Mucosa of descending colon (tissue), 3 donors: ENCODE measurements at regions not wholly inside any gene's neighbourhood (a gene's known extent, or its start where the extent isn't known, plus 50 kb on each side); places are given as distances from the start of the nearest gene placed in this dataset.

ENCODE experiments used
- ATAC-seq: fragments of 200-7000 bp; cut with Tn5 transposase; one replicate; pipeline ENCODE4 v1.9.1; 2020; ENCODE audit warnings: mild to moderate bottlenecking, moderate library complexity
- DNase-seq, 3 donors: peaks; one replicate each; pipeline ENCODE4 v3.0.0-alpha.2; 2020
- H3K36me3 ChIP-seq: fragments of 200-600 bp; one replicate; pipeline ENCODE4 v1.8.0; 2021; ENCODE audit warnings: low read depth, mild to moderate bottlenecking
- H3K4me1 ChIP-seq: fragments of 200-600 bp; one replicate; pipeline ENCODE4 v1.8.0; 2021; ENCODE audit warnings: low read depth, mild to moderate bottlenecking
- H3K4me3 ChIP-seq: fragments of 200-600 bp; one replicate; pipeline ENCODE4 v1.8.0; 2021; ENCODE audit warnings: mild to moderate bottlenecking
- H3K9me3 ChIP-seq: fragments of 200-600 bp; one replicate; pipeline ENCODE4 v1.8.0; 2021; ENCODE audit warnings: mild to moderate bottlenecking
- intact Hi-C, 2 donors: fragments of 100-400 bp; cut with DNase I in 1 of 2; cut with micrococcal nuclease in 1 of 2; formaldehyde crosslinking; loops; one replicate each; pipeline versions ENCODE4 v1.11.0 to v1.11.1; 2022; cut with DNase I, micrococcal nuclease
- TF ChIP-seq, protein P1 (sequence below): fragments of 200-600 bp; IDR thresholded peaks from one replicate; pipeline ENCODE4 v1.8.0; 2022; ENCODE audit warnings: antibody characterized with exemption, mild to moderate bottlenecking
- donor health status: DM: no; HTN: no; CAD: no; lungs with moderate emphysema.
- donor health status: DM: no; HTN: no; CAD: no.
- donor health status: DM: no; HTN: yes; CAD: no.

DNA sequence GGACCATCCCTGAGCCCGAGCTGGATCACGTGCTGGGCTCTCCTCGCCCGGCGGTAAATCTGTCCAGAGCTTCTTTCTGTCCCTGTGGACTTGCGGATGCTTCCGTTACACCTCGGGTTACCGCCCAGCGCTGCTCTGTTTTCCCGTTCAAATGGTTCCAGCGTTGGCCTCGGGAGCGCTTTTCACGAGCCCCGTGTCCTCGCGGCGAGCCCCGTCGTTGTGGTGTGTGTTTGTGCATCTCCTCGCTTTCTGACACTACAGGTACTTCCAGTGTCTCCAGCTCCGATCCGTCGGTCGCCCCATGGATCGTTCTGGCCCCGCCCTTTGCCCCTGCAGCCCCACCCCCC, 77.4 kb downstream of the RTP5 start:
- TF ChIP-seq, protein P1, sequence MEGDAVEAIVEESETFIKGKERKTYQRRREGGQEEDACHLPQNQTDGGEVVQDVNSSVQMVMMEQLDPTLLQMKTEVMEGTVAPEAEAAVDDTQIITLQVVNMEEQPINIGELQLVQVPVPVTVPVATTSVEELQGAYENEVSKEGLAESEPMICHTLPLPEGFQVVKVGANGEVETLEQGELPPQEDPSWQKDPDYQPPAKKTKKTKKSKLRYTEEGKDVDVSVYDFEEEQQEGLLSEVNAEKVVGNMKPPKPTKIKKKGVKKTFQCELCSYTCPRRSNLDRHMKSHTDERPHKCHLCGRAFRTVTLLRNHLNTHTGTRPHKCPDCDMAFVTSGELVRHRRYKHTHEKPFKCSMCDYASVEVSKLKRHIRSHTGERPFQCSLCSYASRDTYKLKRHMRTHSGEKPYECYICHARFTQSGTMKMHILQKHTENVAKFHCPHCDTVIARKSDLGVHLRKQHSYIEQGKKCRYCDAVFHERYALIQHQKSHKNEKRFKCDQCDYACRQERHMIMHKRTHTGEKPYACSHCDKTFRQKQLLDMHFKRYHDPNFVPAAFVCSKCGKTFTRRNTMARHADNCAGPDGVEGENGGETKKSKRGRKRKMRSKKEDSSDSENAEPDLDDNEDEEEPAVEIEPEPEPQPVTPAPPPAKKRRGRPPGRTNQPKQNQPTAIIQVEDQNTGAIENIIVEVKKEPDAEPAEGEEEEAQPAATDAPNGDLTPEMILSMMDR: no peak
- Histone ChIP-seq H3K36me3 (no peaks in the 10 kb centered on the region), H3K4me1 (no peaks in the 10 kb centered on the region), H3K4me3 (no peak overlapping the region), H3K9me3 (no peaks in the 10 kb centered on the region)
- ATAC-seq: no peak
- no peak for DNase-seq
- intact Hi-C loops: no loop called here

DNA sequence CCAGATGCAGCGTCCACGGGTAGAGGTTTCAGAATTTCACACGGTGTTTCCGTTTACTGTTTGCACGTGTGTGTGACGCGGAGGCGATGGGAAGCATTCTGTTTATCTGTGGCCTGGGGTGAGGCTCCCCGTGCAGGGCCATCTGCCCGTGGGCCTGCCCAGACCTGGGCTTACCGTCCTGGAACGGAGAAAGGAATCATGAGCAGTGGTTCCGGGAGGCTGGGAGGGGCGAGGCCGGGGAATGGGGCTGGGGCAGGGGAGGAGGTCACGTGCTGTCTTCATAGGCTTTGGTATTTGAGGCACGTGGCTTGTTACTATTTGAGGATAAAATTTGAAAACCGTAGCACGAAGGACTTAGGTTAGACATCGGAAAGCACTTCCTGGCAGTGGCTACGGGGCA, 77.9 kb downstream of the RTP5 start:
- Histone ChIP-seq H3K4me3 (no peak overlapping the region), H3K4me1 (no peaks in the 10 kb centered on the region), H3K36me3 (no peaks in the 10 kb centered on the region), H3K9me3 (no peaks in the 10 kb centered on the region)
- DNase-seq: no peak
- intact Hi-C loops: no loop called here
- TF ChIP-seq, protein P1: no peak
- no peak for ATAC-seq

DNA sequence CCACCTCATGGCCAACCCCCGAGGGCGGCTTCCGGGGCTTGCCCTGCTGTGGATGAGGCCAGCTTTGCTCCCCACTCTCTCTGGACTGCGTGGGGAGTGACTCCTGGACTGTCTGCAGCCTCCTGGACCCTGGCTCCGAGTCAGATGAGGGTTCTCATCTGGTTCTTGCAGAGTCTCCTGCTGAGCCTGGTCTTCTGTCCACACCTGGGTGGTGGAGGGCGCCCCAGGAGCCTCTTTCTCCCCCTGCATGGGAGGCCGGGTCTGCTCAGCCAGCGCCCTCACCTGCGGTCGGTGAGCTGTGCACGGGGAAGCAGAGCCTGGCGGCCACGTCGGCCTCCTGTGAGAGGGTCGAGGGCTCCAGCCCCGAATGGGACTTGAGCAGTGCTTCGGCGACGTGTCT, 78.3 kb downstream of the RTP5 start:
- Histone ChIP-seq H3K36me3 (no peaks in the 10 kb centered on the region), H3K9me3 (no peaks in the 10 kb centered on the region), H3K4me3 (no peak overlapping the region), H3K4me1 (no peaks in the 10 kb centered on the region)
- TF ChIP-seq, protein P1: no peak
- intact Hi-C loops: no loop called here
- ATAC-seq (no peak), DNase-seq (no peak)

DNA sequence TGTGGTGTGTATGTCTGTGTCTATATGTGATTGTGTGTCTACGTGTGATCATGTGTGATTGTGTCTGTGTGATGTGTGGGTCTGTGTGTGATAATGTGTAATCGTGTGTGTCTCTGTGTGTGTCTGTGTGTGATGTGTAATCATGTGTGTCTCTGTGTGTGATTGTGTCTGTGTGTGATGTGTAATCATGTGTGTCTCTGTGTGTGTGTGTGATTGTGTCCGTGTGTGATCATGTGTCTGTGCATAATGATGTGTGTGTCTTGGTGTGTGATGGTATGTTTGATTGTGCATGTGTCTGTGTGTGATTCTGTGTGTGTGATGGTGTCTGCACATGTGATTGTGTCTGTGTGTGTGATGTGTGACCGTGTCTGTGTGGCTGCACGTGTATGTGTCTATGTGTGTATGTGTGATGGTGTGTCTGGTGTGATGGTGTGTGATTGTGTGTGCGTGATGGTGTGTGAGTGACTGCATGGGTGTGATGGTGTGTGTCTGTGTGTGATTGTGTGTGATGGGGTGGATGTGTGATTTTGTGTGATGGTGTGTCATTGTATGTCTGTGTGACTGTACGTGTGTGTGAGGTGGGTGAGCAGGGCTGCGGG, 78.9 kb downstream of the RTP5 start:
- ATAC-seq: no peak
- TF ChIP-seq, protein P1: no peak
- intact Hi-C loops: no loop called here
- no peak for DNase-seq
- Histone ChIP-seq H3K4me1 (no peaks in the 10 kb centered on the region), H3K36me3 (no peaks in the 10 kb centered on the region), H3K4me3 (no peak overlapping the region), H3K9me3 (no peaks in the 10 kb centered on the region)

DNA sequence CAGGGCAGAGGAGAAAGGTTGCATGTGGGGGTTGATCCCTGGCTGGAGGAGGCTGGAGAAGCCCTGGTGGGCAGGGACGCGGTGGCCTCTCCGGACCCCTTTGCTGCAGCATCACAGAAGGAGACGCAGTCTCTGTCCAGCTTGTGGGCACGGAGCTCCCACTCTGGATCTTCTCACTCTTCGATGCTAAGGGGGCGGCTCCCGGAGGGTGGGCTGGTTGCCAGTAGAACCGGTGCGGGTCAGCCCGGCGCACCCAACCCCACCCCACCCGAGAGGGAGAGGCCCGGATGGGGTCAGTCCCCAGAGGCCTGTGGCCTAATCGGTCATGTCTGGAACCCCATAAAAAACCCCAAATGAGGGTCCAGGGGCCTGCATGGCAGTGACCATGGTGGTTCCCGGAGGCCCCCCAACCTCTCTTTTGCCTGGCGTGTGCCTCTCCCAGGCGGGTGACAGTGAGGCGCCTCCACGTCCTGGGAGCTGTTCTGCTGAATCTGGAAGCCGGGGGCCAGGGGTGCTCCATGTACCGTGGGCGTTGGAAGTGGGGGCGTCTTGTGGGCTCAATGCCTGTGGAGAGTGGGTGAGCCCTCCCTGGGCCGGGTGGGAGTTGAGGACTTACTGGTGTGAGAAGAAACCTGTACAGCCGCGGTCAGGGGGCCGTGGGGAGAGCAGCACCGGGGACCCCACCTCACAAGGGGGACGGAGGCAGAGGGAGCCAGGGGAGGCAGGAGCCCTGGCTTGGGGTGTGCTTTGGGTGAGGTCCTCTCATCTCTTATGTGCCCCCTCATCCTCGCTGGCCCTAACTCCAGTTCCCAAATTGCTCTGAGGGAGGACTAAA, 79.6 kb downstream of the RTP5 start:
- intact Hi-C loops: no loop called here
- Histone ChIP-seq H3K4me3 (no peak overlapping the region), H3K36me3 (no peaks in the 10 kb centered on the region), H3K4me1 (no peaks in the 10 kb centered on the region), H3K9me3 (no peaks in the 10 kb centered on the region)
- ATAC-seq (no peak), DNase-seq (no peak)
- TF ChIP-seq, protein P1: no peak
